ENCODE measurements at regions not wholly inside any gene's neighbourhood (a gene's known extent, or its start where the extent isn't known, plus 50 kb on each side); places are given as distances from the start of the nearest gene placed in this dataset.
"Not testable (repeated sequence)": the region's sequence is repeated elsewhere in the genome, so short reads cannot be mapped to it uniquely, and the experiment has no call there.

DNA sequence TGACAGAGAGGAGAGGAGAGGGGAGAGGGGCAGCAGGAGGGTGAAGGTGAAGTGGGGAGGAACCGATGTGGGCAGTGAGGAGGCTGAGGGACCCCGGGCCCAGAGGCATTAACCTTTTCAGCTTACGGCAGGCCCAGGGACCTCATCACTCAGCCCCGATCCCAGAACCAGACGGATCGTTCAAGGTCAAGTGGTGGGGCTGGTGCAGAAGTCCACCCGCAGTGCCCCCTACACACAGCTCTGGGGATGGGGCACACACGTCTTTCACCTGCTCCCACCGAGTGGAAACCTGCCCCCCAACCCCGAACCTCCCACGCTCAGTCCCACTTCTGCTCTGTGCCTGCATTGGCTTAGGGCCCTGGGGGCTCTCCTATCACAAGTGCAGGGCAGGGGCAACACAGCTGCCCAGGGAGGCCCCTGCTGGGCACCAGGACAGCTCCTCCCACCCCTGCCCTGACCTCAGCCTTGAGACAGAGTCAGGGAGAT lies 81.9 kb upstream of the GOLGA6L4 start:
- not testable (repeated sequence) for DNase-seq

- not testable (repeated sequence) for DNase-seq
Measured at GRCh38 chr15:84154314-84154713, 81.3 kb upstream of the GOLGA6L4 start.

DNA sequence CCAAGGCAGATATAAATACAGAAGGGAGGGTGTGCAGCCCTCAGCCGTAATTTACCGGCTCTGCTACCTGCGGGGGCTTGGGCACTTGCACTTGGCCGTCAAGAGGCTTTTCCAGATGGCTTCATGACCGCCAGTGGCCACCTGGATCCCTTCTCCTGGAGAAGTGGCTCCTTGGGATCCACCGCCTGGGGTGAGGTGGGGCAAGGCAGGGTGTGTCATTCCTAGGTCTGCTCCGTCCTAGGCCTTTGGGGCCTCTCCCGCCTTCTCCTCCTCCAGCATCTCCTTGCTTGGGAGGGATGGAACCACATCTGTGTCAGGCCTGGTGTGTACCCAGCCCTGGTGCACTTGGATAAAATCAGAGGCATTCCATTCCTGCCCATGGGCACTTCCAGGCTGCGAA lies 80.8 kb upstream of the GOLGA6L4 start:
- not testable (repeated sequence) for DNase-seq

GRCh38 chr15:84155792-84156587 lies 79.6 kb upstream of the GOLGA6L4 start:
- not testable (repeated sequence) for DNase-seq

- DNase-seq = not testable (repeated sequence)
Measured at GRCh38 chr15:84156588-84156840, 79.1 kb upstream of the GOLGA6L4 start.

DNA sequence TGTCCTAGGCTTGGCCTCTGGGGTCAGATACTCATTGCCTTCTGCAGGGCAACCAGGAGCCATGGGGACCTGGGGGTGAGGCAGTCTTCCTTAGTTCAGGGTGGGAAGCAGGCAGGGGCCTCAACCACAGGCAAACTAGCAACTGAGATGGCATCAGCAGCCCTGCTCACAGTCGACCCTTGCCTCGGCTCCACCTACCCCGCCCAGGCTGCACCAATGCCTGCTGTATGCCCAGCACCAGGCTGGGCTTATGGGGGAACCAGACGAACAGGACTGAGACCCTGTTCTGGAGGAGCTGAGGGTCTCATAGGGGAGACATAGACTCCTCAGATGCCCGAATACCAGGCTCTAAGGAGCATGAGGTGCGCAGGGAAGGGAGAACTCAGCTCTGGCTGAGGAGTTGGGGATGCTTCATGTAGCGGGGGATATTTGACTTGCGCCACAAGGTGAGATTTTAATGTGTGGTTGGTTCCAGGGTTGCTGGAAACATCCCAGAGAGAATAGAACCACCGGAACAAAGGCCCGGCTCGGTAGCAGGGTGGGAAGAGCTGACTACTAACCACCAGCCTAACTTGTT lies 78.4 kb upstream of the GOLGA6L4 start:
- DNase-seq = not testable (repeated sequence)

DNA sequence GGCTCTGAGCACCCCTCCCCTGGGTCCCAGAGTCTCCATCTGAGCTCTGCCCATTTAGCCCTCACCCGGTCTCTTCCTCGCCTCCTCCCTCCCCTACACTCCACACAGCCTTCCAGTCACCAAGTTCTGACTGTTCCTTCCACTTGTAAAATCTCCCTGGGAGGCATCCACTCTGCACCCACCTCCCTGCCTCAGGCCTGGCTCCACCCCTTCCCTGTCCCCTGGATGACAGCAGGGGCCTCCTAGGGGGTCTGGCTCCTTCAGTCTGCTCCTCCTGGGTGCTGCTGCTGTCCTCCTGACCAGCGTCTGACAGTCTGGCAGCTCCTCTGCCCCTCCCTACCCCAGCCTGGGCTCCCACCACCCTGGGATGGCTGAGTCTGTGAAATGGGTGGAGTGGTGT lies 77.7 kb upstream of the GOLGA6L4 start:
- not testable (repeated sequence) for DNase-seq

DNA sequence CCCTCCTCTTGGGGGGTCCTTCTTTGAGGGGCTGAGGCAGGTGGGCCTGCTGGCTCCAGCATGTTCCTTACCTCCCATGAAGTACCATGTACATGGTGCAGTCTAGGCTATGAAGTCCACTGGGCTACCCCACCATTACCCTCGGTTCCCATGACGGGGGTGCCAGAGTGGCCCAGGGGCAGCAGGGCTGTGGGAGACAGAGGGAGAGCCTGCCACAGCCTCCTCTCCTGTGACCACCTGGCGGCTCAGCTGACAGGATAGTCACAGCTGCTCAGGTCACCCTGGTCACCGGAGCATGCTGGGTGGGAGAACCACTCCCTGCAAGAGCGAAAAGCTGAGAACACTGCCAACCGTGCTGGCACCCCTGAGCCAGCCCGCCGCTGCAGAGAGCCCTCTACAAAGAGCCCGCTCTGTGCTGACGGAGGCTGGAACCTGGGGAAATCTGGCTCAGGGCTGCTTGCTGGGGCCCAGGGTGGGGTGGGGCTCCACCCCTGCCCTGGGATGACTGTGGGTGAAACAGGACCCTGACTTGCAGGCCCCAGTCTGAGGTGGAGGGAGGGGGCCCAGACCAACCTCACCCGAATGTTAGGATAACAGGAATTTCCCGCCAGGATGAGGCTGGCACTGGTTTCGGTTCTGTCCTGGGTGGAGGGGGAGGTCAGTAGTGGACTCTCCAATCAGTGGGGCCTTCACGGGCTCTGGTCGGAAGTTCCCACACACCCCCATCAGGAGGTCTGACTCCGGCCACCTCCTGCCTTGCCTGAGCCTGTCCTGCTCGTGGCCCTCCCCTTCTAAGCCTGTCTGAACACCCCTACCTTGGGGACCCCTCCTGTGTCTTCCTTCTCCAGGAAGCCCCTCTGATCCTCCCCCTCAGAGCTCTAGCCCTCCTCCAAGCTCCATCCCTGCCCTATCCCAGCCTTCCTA lies 76.0 kb upstream of the GOLGA6L4 start:
- not testable (repeated sequence) for DNase-seq

- DNase-seq = not testable (repeated sequence)
Measured at GRCh38 chr15:84164423-84165292, 70.9 kb upstream of the GOLGA6L4 start.

GRCh38 chr15:84170029-84170428 lies 65.5 kb upstream of the GOLGA6L4 start:
- DNase-seq = not testable (repeated sequence)

DNA sequence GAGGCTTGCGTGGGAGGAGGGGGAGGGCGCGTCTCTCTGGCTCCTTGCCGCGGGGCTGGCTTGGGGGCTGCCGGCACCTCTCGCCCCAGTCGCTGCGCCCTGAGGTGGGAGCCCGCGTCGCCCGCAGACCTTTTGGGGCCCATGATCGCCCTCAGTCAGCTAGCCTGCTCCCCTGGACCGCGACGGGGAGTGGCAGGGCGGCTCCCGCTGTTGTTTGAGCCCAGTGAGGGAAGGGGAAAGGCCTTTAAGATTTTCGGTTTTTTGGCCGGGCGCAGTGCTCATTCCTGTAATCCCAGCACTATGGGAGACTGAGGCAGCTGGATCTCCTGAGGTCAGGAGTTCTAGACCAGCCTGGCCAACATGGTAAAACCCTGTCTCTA lies 62.4 kb upstream of the GOLGA6L4 start:
- DNase-seq = not testable (repeated sequence)

All from activated CD4-positive, alpha-beta T cell treated with anti-CD3 and anti-CD28 coated beads for 4 hours (primary cell).